OCI-LY7 (cell line): ENCODE measurements at regions not wholly inside any gene's neighbourhood (a gene's known extent, or its start where the extent isn't known, plus 50 kb on each side); places are given as distances from the start of the nearest gene placed in this dataset.

Experiments used
- BruUV-seq: library from RNA; stranded (reverse); fragments of 400-500 nt; replicated peaks from 2 replicates; lab custom pipeline; 2021; lab: Mats Ljungman, UMichigan
- CTCF ChIA-PET: fragments of 300-600 bp; sonication (Branson Sonifier 250); formaldehyde crosslinking; loops from one replicate; lab custom pipeline; 2022; ENCODE audit warnings: antibody characterized with exemption; ENCODE audit not compliant: unreplicated experiment; lab: Charles Lee
- POLR2A ChIA-PET: fragments of 300-600 bp; sonication (Branson Sonifier 250); formaldehyde crosslinking; loops from one replicate; lab custom pipeline; 2022; ENCODE audit warnings: antibody characterized with exemption; lab: Charles Lee
- DNase-seq: peaks from one replicate; pipeline ENCODE4 v3.0.0-alpha.2; 2015; ENCODE audit warnings: low spot score
- H2AFZ ChIP-seq: fragments of 200-600 bp; sonication (generic), shearing (Covaris generic); 2 replicates; pipeline ENCODE4 v1.6.1; 2014; ENCODE audit warnings: mild to moderate bottlenecking, antibody characterized with exemption, low read length, moderate library complexity
- H3K27ac ChIP-seq: fragments of 200-600 bp; sonication (generic); 2 replicates; pipeline ENCODE4 v1.5.1; 2014; ENCODE audit warnings: mixed run types, low read depth, mild to moderate bottlenecking, moderate library complexity, low read length, inconsistent platforms; ENCODE audit not compliant: poor library complexity, severe bottlenecking
- H3K36me3 ChIP-seq: fragments of 200-600 bp; sonication (generic); 2 replicates; pipeline ENCODE4 v1.6.1; 2014; ENCODE audit warnings: mild to moderate bottlenecking, antibody characterized with exemption, low read length, moderate library complexity, mixed read lengths; ENCODE audit not compliant: insufficient read depth
- H3K4me1 ChIP-seq: fragments of 200-600 bp; sonication (generic); 2 replicates; pipeline ENCODE4 v1.5.1; 2014; ENCODE audit warnings: mild to moderate bottlenecking, low read length; ENCODE audit not compliant: insufficient read depth, poor library complexity, severe bottlenecking
- H3K4me2 ChIP-seq: fragments of 200-600 bp; sonication (generic); 2 replicates; pipeline ENCODE4 v1.6.1; 2014; ENCODE audit warnings: mild to moderate bottlenecking, low read length
- H3K4me3 ChIP-seq: fragments of 200-600 bp; sonication (generic); 2 replicates; pipeline ENCODE4 v1.5.1; 2014; ENCODE audit warnings: mild to moderate bottlenecking, low read depth, low read length; ENCODE audit not compliant: poor library complexity, severe bottlenecking
- H3K79me2 ChIP-seq: fragments of 200-600 bp; sonication (generic); 2 replicates; pipeline ENCODE4 v1.6.1; 2016; ENCODE audit warnings: low read depth, mild to moderate bottlenecking, low read length, moderate library complexity, mixed read lengths; ENCODE audit not compliant: insufficient read depth
- H3K9me2 ChIP-seq: fragments of 200-600 bp; sonication (generic); 2 replicates; pipeline ENCODE4 v1.6.1; 2016; ENCODE audit warnings: mild to moderate bottlenecking, low read length, mixed read lengths; ENCODE audit not compliant: insufficient read depth
- H3K9me3 ChIP-seq: fragments of 200-600 bp; sonication (generic); 2 replicates; pipeline ENCODE4 v1.6.1; 2014; ENCODE audit warnings: mild to moderate bottlenecking, mixed run types, low read length, mixed read lengths
- H4K20me1 ChIP-seq: fragments of 200-600 bp; sonication (generic); 2 replicates; pipeline ENCODE4 v1.6.1; 2014; ENCODE audit warnings: mild to moderate bottlenecking, antibody characterized with exemption, low read length, moderate library complexity, mixed read lengths; ENCODE audit not compliant: insufficient read depth
- EZH2phosphoT487 ChIP-seq: fragments of 200-600 bp; sonication (generic); IDR thresholded peaks from 2 replicates; pipeline ENCODE4 v1.6.1; 2018; ENCODE audit warnings: low read depth, borderline replicate concordance, mild to moderate bottlenecking, mixed run types, antibody characterized with exemption, low read length, moderate library complexity, mixed read lengths
- intact Hi-C: fragments of 100-400 bp; cut with micrococcal nuclease; formaldehyde crosslinking; loops from one replicate; pipeline ENCODE4 v1.10.0; 2022; ENCODE audit not compliant: unreplicated experiment
- TF ChIP-seq, protein P1 (sequence below): fragments of 200-600 bp; sonication (generic); conservative IDR thresholded peaks from 2 replicates; pipeline ENCODE4 v1.5.1; 2014; ENCODE audit warnings: mild to moderate bottlenecking, antibody characterized with exemption, low read length, moderate library complexity, mixed read lengths

DNA sequence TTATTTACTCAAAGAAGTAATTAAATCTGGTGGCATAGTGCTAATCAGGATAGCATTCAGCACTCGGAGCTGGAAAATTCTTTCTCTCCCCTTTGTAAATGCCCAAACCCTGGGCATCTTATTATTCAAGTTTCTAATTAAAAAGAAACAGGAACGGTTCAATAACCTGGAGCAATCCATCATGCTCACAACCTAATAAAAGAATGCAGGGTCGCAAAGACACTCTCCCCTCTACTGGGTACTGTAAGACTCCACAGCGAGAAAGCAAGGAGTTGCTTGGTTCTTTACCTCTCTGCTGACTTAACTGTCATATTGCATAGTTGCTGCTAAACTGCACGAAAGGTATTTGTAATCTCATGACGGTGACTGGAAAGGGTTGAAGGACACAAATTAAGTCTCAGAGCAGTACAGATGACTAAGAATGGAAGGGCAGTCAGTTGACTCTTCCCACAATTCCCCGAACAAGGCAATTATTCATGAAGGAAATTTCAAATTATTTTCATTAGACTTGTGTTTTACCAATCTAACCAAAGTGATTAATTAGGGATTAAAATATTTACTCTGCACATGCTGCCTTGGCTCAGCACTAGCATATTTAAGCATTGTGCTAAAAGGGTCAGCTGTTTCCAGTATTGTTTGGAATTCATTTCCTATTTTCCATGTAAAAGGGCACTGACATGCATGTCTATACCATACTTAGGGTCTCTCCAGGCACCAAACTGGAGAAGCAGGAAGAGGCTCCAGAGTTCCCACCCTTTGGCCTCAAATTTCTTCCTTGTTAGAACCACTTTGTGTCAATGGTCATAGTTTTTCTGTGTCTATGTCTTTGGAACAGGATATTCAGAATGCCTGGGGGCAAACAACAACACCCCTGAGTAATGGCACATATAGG is 182.2 kb downstream of the EXOC5 start:
- TF ChIP-seq EZH2phosphoT487 = no peak
- Histone ChIP-seq H3K4me3 (no peak overlapping the region), H3K4me2 (no peak overlapping the region), H4K20me1 (no peaks in the 10 kb centered on the region), H3K4me1 (no peaks in the 10 kb centered on the region), H2AFZ (no peak overlapping the region), H3K79me2 (no peaks in the 10 kb centered on the region), H3K9me3 (no peaks in the 10 kb centered on the region), H3K27ac (no peak overlapping the region), H3K9me2 (no peaks in the 10 kb centered on the region), H3K36me3 (no peaks in the 10 kb centered on the region)
- ChIA-PET CTCF (no interaction called here), POLR2A (no interaction called here)
- intact Hi-C loops = no loop called here
- BruUV-seq = no TSS peak
- DNase-seq = no peak

DNA sequence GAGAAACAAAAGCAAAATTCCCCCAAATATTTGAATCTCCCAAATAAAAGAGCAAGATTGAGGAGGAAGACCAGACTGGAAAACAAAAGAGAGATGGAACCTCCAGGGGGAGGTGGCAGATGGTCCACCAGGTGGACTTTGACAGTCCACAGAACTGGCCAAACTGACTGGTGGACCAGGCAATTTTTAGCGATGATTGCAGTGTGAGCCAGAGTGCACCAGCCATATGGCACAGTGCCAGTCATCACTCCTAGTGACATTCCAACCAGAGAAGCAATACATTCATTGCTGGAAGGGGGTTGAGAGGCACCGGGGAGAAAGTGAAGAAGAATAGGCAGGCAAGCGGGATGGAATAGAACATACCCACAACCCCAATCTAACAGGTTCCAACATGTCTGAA is 182.9 kb downstream of the EXOC5 start:
- Histone ChIP-seq H3K4me1 (no peaks in the 10 kb centered on the region), H3K9me3 (no peaks in the 10 kb centered on the region), H2AFZ (no peak overlapping the region), H3K36me3 (no peaks in the 10 kb centered on the region), H3K9me2 (no peaks in the 10 kb centered on the region), H3K79me2 (no peaks in the 10 kb centered on the region), H3K27ac (no peak overlapping the region), H3K4me2 (no peak overlapping the region), H4K20me1 (no peaks in the 10 kb centered on the region), H3K4me3 (no peak overlapping the region)
- BruUV-seq = no TSS peak
- ChIA-PET POLR2A (no interaction called here), CTCF (no interaction called here)
- intact Hi-C loops = no loop called here
- TF ChIP-seq, protein P1, sequence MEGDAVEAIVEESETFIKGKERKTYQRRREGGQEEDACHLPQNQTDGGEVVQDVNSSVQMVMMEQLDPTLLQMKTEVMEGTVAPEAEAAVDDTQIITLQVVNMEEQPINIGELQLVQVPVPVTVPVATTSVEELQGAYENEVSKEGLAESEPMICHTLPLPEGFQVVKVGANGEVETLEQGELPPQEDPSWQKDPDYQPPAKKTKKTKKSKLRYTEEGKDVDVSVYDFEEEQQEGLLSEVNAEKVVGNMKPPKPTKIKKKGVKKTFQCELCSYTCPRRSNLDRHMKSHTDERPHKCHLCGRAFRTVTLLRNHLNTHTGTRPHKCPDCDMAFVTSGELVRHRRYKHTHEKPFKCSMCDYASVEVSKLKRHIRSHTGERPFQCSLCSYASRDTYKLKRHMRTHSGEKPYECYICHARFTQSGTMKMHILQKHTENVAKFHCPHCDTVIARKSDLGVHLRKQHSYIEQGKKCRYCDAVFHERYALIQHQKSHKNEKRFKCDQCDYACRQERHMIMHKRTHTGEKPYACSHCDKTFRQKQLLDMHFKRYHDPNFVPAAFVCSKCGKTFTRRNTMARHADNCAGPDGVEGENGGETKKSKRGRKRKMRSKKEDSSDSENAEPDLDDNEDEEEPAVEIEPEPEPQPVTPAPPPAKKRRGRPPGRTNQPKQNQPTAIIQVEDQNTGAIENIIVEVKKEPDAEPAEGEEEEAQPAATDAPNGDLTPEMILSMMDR = no peak
- no peak for TF ChIP-seq EZH2phosphoT487
- no peak for DNase-seq

DNA sequence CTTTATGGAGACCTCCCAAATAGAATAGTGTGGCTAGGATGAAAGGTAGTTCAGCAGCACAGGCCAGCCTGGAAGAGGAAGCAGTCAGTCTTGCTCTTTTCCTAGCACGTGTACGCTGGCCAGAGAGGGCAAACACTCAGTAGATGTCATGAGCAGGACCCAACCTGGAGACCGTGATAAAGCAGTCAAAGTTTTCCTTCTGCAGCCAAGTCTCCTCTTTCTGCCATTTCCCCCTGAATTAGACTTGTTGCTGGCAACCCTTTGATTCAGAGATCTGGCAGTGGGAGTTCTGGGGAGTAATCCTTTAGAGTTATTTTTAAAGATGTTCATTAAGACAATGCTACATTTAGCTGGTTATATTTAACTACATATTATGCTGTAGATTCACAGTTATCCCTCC is 183.7 kb downstream of the EXOC5 start:
- H3K4me1 ChIP-seq = no peaks in the 10 kb centered on the region
- CTCF ChIA-PET = no interaction called here
- no peaks in the 10 kb centered on the region for H3K9me3 ChIP-seq
- POLR2A ChIA-PET = no interaction called here
- no peaks in the 10 kb centered on the region for H3K9me2 ChIP-seq
- H3K36me3 ChIP-seq = no peaks in the 10 kb centered on the region
- H4K20me1 ChIP-seq = no peaks in the 10 kb centered on the region
- H3K79me2 ChIP-seq = no peaks in the 10 kb centered on the region
- no peak for TF ChIP-seq EZH2phosphoT487
- TF ChIP-seq, protein P1 = no peak
- no peak overlapping the region for H3K4me2 ChIP-seq
- no TSS peak for BruUV-seq
- DNase-seq = no peak
- H3K27ac ChIP-seq = no peak overlapping the region
- intact Hi-C loops = no loop called here
- H3K4me3 ChIP-seq = no peak overlapping the region
- H2AFZ ChIP-seq = no peak overlapping the region
